LNCAP (cell line): ENCODE measurements at regions not wholly inside any gene's neighbourhood (a gene's known extent, or its start where the extent isn't known, plus 50 kb on each side); places are given as distances from the start of the nearest gene placed in this dataset.

ENCODE experiments used
- CTCF ChIP-seq: fragments of 450-650 bp; IDR thresholded peaks from 2 replicates; pipeline ENCODE4 v1.5.1; 2017; ENCODE audit warnings: mild to moderate bottlenecking

- TF ChIP-seq CTCF = no peak
These were observed 1233.9 kb upstream of the ADGRL2 start for GRCh38 chr1:80566867-80567266.

- no peak for TF ChIP-seq CTCF
These were observed 1234.6 kb upstream of the ADGRL2 start for GRCh38 chr1:80566123-80566522.

GRCh38 chr1:80565406-80565805, 1235.3 kb upstream of the ADGRL2 start:
- no peak for TF ChIP-seq CTCF

GRCh38 chr1:80542231-80542630, 1258.5 kb upstream of the ADGRL2 start:
- no peak for TF ChIP-seq CTCF

- no peak for TF ChIP-seq CTCF
These were observed 1260.1 kb upstream of the ADGRL2 start for GRCh38 chr1:80540596-80540995.

GRCh38 chr1:80540149-80540548, 1260.6 kb upstream of the ADGRL2 start:
- no peak for TF ChIP-seq CTCF

GRCh38 chr1:80536461-80536860, 1264.3 kb upstream of the ADGRL2 start:
- no peak for TF ChIP-seq CTCF

- no peak for TF ChIP-seq CTCF
These were observed 1265.3 kb upstream of the ADGRL2 start for GRCh38 chr1:80535466-80535865.
